ENCODE measurements at regions not wholly inside any gene's neighbourhood (a gene's known extent, or its start where the extent isn't known, plus 50 kb on each side); places are given as distances from the start of the nearest gene placed in this dataset.
"Not testable (repeated sequence)": the region's sequence is repeated elsewhere in the genome, so short reads cannot be mapped to it uniquely, and the experiment has no call there.

GRCh38 chr4:13984991-13985800 lies 357.7 kb upstream of the BOD1L1 start:
- peak; percentile 60 for DNase-seq (ENCODE audit: low read depth, low spot score)

- no peak for DNase-seq (ENCODE audit: low read depth, low spot score)
Measured at GRCh38 chr4:13985837-13986236, 358.3 kb upstream of the BOD1L1 start.

GRCh38 chr4:13986548-13986947 lies 359.0 kb upstream of the BOD1L1 start:
- no peak for DNase-seq (ENCODE audit: low read depth, low spot score)

- DNase-seq (ENCODE audit: low read depth, low spot score) = peak; percentile 84
Measured at GRCh38 chr4:13988353-13989305, 361.1 kb upstream of the BOD1L1 start.

GRCh38 chr4:13989501-13989900 lies 362.0 kb upstream of the BOD1L1 start:
- DNase-seq (ENCODE audit: low read depth, low spot score) = no peak

GRCh38 chr4:13990596-13991589 lies 363.4 kb upstream of the BOD1L1 start:
- DNase-seq (ENCODE audit: low read depth, low spot score) = no peak

- no peak for DNase-seq (ENCODE audit: low read depth, low spot score)
Measured at GRCh38 chr4:13992041-13992440, 364.5 kb upstream of the BOD1L1 start.

GRCh38 chr4:13992975-13993520 lies 365.5 kb upstream of the BOD1L1 start:
- DNase-seq (ENCODE audit: low read depth, low spot score) = no peak

GRCh38 chr4:13994016-13994415 lies 366.5 kb upstream of the BOD1L1 start:
- DNase-seq (ENCODE audit: low read depth, low spot score) = no peak

- no peak for DNase-seq (ENCODE audit: low read depth, low spot score)
Measured at GRCh38 chr4:13998850-13999445, 371.4 kb upstream of the BOD1L1 start.

GRCh38 chr4:14000091-14000814 lies 372.7 kb upstream of the BOD1L1 start:
- DNase-seq (ENCODE audit: low read depth, low spot score) = no peak

- not testable (repeated sequence) for DNase-seq (ENCODE audit: low read depth, low spot score)
Measured at GRCh38 chr4:14002331-14002730, 374.8 kb upstream of the BOD1L1 start.

- no peak for DNase-seq (ENCODE audit: low read depth, low spot score)
Measured at GRCh38 chr4:14008494-14008893, 381.0 kb upstream of the BOD1L1 start.

GRCh38 chr4:14018191-14018853 lies 390.8 kb upstream of the BOD1L1 start:
- DNase-seq (ENCODE audit: low read depth, low spot score) = no peak

GRCh38 chr4:14022456-14022855 lies 394.9 kb upstream of the BOD1L1 start:
- DNase-seq (ENCODE audit: low read depth, low spot score) = peak; percentile 9

- DNase-seq (ENCODE audit: low read depth, low spot score) = no peak
Measured at GRCh38 chr4:14023036-14023435, 395.5 kb upstream of the BOD1L1 start.

- DNase-seq (ENCODE audit: low read depth, low spot score) = no peak
Measured at GRCh38 chr4:14023896-14024295, 396.4 kb upstream of the BOD1L1 start.

- no peak for DNase-seq (ENCODE audit: low read depth, low spot score)
Measured at GRCh38 chr4:14025111-14025510, 397.6 kb upstream of the BOD1L1 start.

- no peak for DNase-seq (ENCODE audit: low read depth, low spot score)
Measured at GRCh38 chr4:14025891-14026290, 398.4 kb upstream of the BOD1L1 start.

Data from astrocyte of the hippocampus (primary cell).